ENCODE measurements at regions not wholly inside any gene's neighbourhood (a gene's known extent, or its start where the extent isn't known, plus 50 kb on each side); places are given as distances from the start of the nearest gene placed in this dataset.

GRCh38 chr4:171169396-171169795 is 643.8 kb upstream of the GALNTL6 start:
- Histone ChIP-seq H3K4me3 (ENCODE audit: low read length) (no peak overlapping the region), H4K20me1 (ENCODE audit: low read length) (no peaks in the 10 kb centered on the region), H3K36me3 (ENCODE audit: low read depth, low read length) (no peaks in the 10 kb centered on the region), H3K4me1 (ENCODE audit: insufficient read depth, low read length) (no peaks in the 10 kb centered on the region), H3K9me3 (ENCODE audit: low read length) (no peaks in the 10 kb centered on the region), H2AFZ (ENCODE audit: low read length) (no peak overlapping the region), H3F3A (ENCODE audit: low read length, unreplicated experiment) (no peaks in the 10 kb centered on the region), H3K27me3 (ENCODE audit: low read length) (no peaks in the 10 kb centered on the region), H3K9ac (ENCODE audit: low read length) (no peak overlapping the region), H3K9me2 (replicated peaks; ENCODE audit: low read length) (no peaks in the 10 kb centered on the region), H3K79me2 (ENCODE audit: low read length) (no peaks in the 10 kb centered on the region), H3K27ac (ENCODE audit: low read length) (no peak overlapping the region), H3K4me2 (ENCODE audit: low read length) (no peak overlapping the region)
- CTCF ChIA-PET: no interaction called here
- BruUV-seq (replicated peaks): no TSS peak
- DNase-seq: no peak
- TF ChIP-seq EZH2phosphoT487 (IDR thresholded peaks at IDR 0.05; ENCODE audit: borderline replicate concordance, low read length) (no peak), EZH2 (IDR thresholded peaks at IDR 0.05; ENCODE audit: low read length, unreplicated experiment) (no peak), CTCF (conservative IDR thresholded peaks at IDR 0.05; ENCODE audit: low read depth, low read length) (no peak)
- POLR2A ChIA-PET (ENCODE audit: unreplicated experiment): no interaction called here
- intact Hi-C loops (cut with micrococcal nuclease): no loop called here
- ATAC-seq: no peak

- TF ChIP-seq EZH2phosphoT487 (IDR thresholded peaks at IDR 0.05; ENCODE audit: borderline replicate concordance, low read length) (no peak), CTCF (conservative IDR thresholded peaks at IDR 0.05; ENCODE audit: low read depth, low read length) (no peak), EZH2 (IDR thresholded peaks at IDR 0.05; ENCODE audit: low read length, unreplicated experiment) (no peak)
- DNase-seq (no peak), ATAC-seq (no peak)
- Histone ChIP-seq H3K9me3 (ENCODE audit: low read length) (no peaks in the 10 kb centered on the region), H3K4me3 (ENCODE audit: low read length) (no peak overlapping the region), H3K4me2 (ENCODE audit: low read length) (no peak overlapping the region), H3K4me1 (ENCODE audit: insufficient read depth, low read length) (no peaks in the 10 kb centered on the region), H3K36me3 (ENCODE audit: low read depth, low read length) (no peaks in the 10 kb centered on the region), H2AFZ (ENCODE audit: low read length) (no peak overlapping the region), H3K9ac (ENCODE audit: low read length) (no peak overlapping the region), H3K27ac (ENCODE audit: low read length) (no peak overlapping the region), H3K9me2 (replicated peaks; ENCODE audit: low read length) (no peaks in the 10 kb centered on the region), H4K20me1 (ENCODE audit: low read length) (no peaks in the 10 kb centered on the region), H3K79me2 (ENCODE audit: low read length) (no peaks in the 10 kb centered on the region), H3F3A (ENCODE audit: low read length, unreplicated experiment) (no peaks in the 10 kb centered on the region), H3K27me3 (ENCODE audit: low read length) (no peaks in the 10 kb centered on the region)
- CTCF ChIA-PET: no interaction called here
- no TSS peak for BruUV-seq (replicated peaks)
- POLR2A ChIA-PET (ENCODE audit: unreplicated experiment): no interaction called here
- intact Hi-C loops (cut with micrococcal nuclease): no loop called here
These were observed 650.7 kb upstream of the GALNTL6 start for GRCh38 chr4:171162478-171162877.

GRCh38 chr4:171157462-171158082 is 655.6 kb upstream of the GALNTL6 start:
- Histone ChIP-seq H3K9ac (ENCODE audit: low read length) (no peak overlapping the region), H3K79me2 (ENCODE audit: low read length) (no peaks in the 10 kb centered on the region), H3F3A (ENCODE audit: low read length, unreplicated experiment) (no peaks in the 10 kb centered on the region), H3K9me3 (ENCODE audit: low read length) (no peaks in the 10 kb centered on the region), H2AFZ (ENCODE audit: low read length) (no peak overlapping the region), H3K9me2 (replicated peaks; ENCODE audit: low read length) (no peaks in the 10 kb centered on the region), H3K4me2 (ENCODE audit: low read length) (no peak overlapping the region), H3K36me3 (ENCODE audit: low read depth, low read length) (no peaks in the 10 kb centered on the region), H3K27ac (ENCODE audit: low read length) (no peak overlapping the region), H3K27me3 (ENCODE audit: low read length) (no peaks in the 10 kb centered on the region), H4K20me1 (ENCODE audit: low read length) (no peaks in the 10 kb centered on the region), H3K4me3 (ENCODE audit: low read length) (no peak overlapping the region), H3K4me1 (ENCODE audit: insufficient read depth, low read length) (no peaks in the 10 kb centered on the region)
- ChIA-PET POLR2A (ENCODE audit: unreplicated experiment) (no interaction called here), CTCF (no interaction called here)
- ATAC-seq (no peak), DNase-seq (no peak)
- TF ChIP-seq EZH2 (IDR thresholded peaks at IDR 0.05; ENCODE audit: low read length, unreplicated experiment) (no peak), EZH2phosphoT487 (IDR thresholded peaks at IDR 0.05; ENCODE audit: borderline replicate concordance, low read length) (no peak), CTCF (conservative IDR thresholded peaks at IDR 0.05; ENCODE audit: low read depth, low read length) (no peak)
- intact Hi-C loops (cut with micrococcal nuclease): no loop called here
- no TSS peak for BruUV-seq (replicated peaks)
